ENCODE measurements at regions not wholly inside any gene's neighbourhood (a gene's known extent, or its start where the extent isn't known, plus 50 kb on each side); places are given as distances from the start of the nearest gene placed in this dataset.

DNA sequence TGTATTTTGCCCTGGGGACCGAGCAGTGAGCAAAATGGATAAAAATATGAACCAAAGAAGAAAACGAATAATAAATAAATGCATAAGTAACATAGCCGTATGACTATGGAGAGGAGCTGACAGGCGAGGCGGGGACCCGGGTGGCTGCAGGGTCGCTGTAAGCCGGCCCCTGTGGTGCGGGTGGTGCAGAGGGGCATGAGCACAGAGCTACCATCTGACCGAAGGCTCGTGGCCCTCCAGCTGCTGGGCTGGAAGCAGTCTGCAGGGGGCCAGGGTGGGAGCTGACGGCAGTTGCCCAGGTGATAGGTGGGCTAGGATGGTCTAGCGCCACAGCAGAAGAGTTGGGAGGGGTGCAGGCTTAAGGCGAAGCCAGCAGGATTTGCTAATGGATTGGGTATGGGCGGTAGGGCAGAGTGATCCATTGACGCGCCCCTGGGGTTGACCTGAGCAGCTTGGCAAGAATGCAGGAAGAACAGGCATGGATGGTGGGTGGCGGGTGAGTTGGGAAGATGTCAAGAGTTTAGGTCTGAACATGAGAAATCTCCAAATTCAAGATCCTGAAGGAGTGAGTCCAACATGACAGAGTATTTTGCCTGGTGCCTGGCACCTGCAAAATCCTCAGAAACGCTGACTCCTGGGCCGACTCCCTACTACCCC, 228.0 kb downstream of the FOXL1 start:
- TF ChIP-seq, protein P1, sequence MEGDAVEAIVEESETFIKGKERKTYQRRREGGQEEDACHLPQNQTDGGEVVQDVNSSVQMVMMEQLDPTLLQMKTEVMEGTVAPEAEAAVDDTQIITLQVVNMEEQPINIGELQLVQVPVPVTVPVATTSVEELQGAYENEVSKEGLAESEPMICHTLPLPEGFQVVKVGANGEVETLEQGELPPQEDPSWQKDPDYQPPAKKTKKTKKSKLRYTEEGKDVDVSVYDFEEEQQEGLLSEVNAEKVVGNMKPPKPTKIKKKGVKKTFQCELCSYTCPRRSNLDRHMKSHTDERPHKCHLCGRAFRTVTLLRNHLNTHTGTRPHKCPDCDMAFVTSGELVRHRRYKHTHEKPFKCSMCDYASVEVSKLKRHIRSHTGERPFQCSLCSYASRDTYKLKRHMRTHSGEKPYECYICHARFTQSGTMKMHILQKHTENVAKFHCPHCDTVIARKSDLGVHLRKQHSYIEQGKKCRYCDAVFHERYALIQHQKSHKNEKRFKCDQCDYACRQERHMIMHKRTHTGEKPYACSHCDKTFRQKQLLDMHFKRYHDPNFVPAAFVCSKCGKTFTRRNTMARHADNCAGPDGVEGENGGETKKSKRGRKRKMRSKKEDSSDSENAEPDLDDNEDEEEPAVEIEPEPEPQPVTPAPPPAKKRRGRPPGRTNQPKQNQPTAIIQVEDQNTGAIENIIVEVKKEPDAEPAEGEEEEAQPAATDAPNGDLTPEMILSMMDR (IDR thresholded peaks at IDR 0.05): no peak
- H3K27me3 ChIP-seq (ENCODE audit: control insufficient read depth, insufficient read depth, low read length): no peaks in the 10 kb centered on the region
- Mint-ChIP-seq H3K4me1 (no peaks in the 10 kb centered on the region), H3K4me3 (no peak overlapping the region), H3K27ac (no peak overlapping the region), H3K36me3 (no peaks in the 10 kb centered on the region), H3K27me3 (ENCODE audit: low read depth in 2 of 2) (peaks cover 9 to 19% of the 10 kb centered on the region in 2 donors), H3K9me3 (no peaks in the 10 kb centered on the region)
- no peaks in the 10 kb centered on the region for H3K36me3 ChIP-seq (ENCODE audit: control insufficient read depth, insufficient read depth, low read length)
- intact Hi-C loops (cut with micrococcal nuclease): no loop called here
- DNase-seq: no peak
- H3K4me3 ChIP-seq (ENCODE audit: low read length): no peak overlapping the region
- ATAC-seq: no peak
- 89% methylated on average over 20 of the region's 20 CpGs for WGBS (ENCODE audit: insufficient coverage)
- H3K27ac ChIP-seq (ENCODE audit: low read length): no peak overlapping the region
- H3K9me3 ChIP-seq (ENCODE audit: control insufficient read depth, insufficient read depth, low read length): no peaks in the 10 kb centered on the region
- H3K4me1 ChIP-seq (ENCODE audit: control insufficient read depth, insufficient read depth, low read length): no peaks in the 10 kb centered on the region

DNA sequence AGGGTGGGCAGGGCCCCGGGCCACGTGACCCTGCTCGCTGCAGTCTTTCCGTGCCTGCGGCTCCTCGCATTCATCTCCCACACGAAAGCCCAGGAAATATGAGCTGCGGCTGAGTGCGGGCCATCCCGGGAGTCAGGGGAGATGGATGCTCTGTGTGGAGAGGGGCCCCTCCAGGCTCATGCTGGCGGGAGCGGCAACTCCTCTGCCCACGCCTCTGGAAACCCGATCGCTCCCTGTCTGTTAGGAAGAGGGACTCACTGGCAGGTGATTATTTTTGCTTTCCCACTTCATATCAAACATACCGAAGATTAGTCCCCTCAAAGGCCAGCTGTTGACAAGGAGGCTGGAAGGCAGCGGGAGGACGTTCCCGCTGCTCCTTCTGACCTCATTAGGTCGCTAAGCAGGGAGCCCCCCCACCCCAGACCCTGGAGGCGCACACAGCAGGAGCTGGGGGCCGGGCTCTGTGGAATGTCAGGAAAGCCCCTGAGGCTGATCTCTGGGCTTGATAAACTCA, 228.5 kb downstream of the FOXL1 start:
- H3K27me3 Mint-ChIP-seq (ENCODE audit: low read depth in 2 of 2): peaks cover 9 to 19% of the 10 kb centered on the region in 2 donors

DNA sequence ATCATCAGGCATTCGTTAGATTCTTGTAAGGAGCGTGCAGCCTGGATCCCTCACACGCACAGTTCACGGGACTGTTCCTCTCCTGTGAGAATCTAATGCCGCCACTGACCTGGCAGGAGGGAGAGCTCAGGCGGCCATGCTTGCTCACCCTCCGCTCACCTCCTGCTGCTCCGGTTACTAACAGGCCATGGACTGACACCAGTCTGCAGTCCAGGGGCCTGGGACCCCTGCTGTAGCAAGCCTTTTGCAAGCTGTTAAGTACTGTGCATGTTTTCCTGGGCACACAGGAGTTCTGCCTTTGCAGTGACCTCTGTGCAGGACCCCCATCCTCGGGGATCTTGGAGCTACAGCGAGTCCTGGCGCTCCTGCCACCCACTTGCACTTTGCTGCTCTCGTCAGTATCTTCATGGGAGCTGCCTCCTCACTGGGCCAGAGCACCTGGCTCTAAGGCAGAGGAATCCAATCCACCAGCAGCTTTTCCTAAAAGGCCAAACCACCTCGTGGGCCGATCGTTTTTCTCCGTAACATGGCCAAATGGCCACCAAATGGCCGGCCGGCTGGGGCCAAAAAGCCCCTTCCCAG, 230.6 kb downstream of the FOXL1 start:
- H3K27me3 ChIP-seq (ENCODE audit: control insufficient read depth, insufficient read depth, low read length): no peaks in the 10 kb centered on the region
- TF ChIP-seq, protein P1 (IDR thresholded peaks at IDR 0.05): no peak
- H3K27me3 Mint-ChIP-seq (ENCODE audit: low read depth in 2 of 2): peaks cover 9 to 19% of the 10 kb centered on the region in 2 donors
- H3K27ac ChIP-seq (ENCODE audit: low read length): no peak overlapping the region
- H3K4me1 Mint-ChIP-seq: no peaks in the 10 kb centered on the region
- 81% methylated on average over 18 of the region's 18 CpGs for WGBS (ENCODE audit: insufficient coverage)
- no peak overlapping the region for H3K27ac Mint-ChIP-seq
- H3K4me3 ChIP-seq (ENCODE audit: low read length): no peak overlapping the region
- H3K9me3 ChIP-seq (ENCODE audit: control insufficient read depth, insufficient read depth, low read length): no peaks in the 10 kb centered on the region
- H3K36me3 ChIP-seq (ENCODE audit: control insufficient read depth, insufficient read depth, low read length): no peaks in the 10 kb centered on the region
- ATAC-seq (no peak), DNase-seq (no peak)
- H3K4me3 Mint-ChIP-seq: no peak overlapping the region
- H3K36me3 Mint-ChIP-seq: no peaks in the 10 kb centered on the region
- intact Hi-C loops (cut with micrococcal nuclease): no loop called here
- no peaks in the 10 kb centered on the region for H3K4me1 ChIP-seq (ENCODE audit: control insufficient read depth, insufficient read depth, low read length)
- no peaks in the 10 kb centered on the region for H3K9me3 Mint-ChIP-seq

More for the DNA sequence above, 228.5 kb downstream of the FOXL1 start:
- intact Hi-C loops (cut with micrococcal nuclease): no loop called here
- Histone ChIP-seq H3K36me3 (ENCODE audit: control insufficient read depth, insufficient read depth, low read length) (no peaks in the 10 kb centered on the region), H3K9me3 (ENCODE audit: control insufficient read depth, insufficient read depth, low read length) (no peaks in the 10 kb centered on the region), H3K4me1 (ENCODE audit: control insufficient read depth, insufficient read depth, low read length) (no peaks in the 10 kb centered on the region), H3K4me3 (ENCODE audit: low read length) (no peak overlapping the region), H3K27me3 (ENCODE audit: control insufficient read depth, insufficient read depth, low read length) (no peaks in the 10 kb centered on the region), H3K27ac (ENCODE audit: low read length) (no peak overlapping the region)
- Mint-ChIP-seq H3K4me1 (no peaks in the 10 kb centered on the region), H3K9me3 (no peaks in the 10 kb centered on the region), H3K4me3 (no peak overlapping the region), H3K27ac (no peak overlapping the region), H3K36me3 (no peaks in the 10 kb centered on the region)
- DNase-seq (no peak), ATAC-seq (no peak)
- WGBS (ENCODE audit: insufficient coverage): 54% methylated on average over 22 of the region's 22 CpGs
- TF ChIP-seq, protein P1 (IDR thresholded peaks at IDR 0.05): no peak

All from natural killer cell (primary cell).